COLO829 (cell line): ENCODE measurements at regions not wholly inside any gene's neighbourhood (a gene's known extent, or its start where the extent isn't known, plus 50 kb on each side); places are given as distances from the start of the nearest gene placed in this dataset.

Experiments
- DNase-seq: peaks from one replicate; pipeline ENCODE4 v3.0.0; 2012; ENCODE audit warnings: low spot score

- no peak for DNase-seq
These were observed 299.5 kb downstream of the BUD13 start for GRCh38 chr11:116473206-116473769.

- DNase-seq = no peak
These were observed 300.1 kb downstream of the BUD13 start for GRCh38 chr11:116472651-116473050.

GRCh38 chr11:116471608-116472256, 301.1 kb downstream of the BUD13 start:
- no peak for DNase-seq

- no peak for DNase-seq
These were observed 304.1 kb downstream of the BUD13 start for GRCh38 chr11:116468699-116469098.

- DNase-seq = no peak
These were observed 305.0 kb downstream of the BUD13 start for GRCh38 chr11:116467823-116468222.

- DNase-seq = no peak
These were observed 306.0 kb downstream of the BUD13 start for GRCh38 chr11:116466801-116467200.

GRCh38 chr11:116466191-116466590, 306.6 kb downstream of the BUD13 start:
- no peak for DNase-seq

- no peak for DNase-seq
These were observed 307.7 kb downstream of the BUD13 start for GRCh38 chr11:116465056-116465455.

- DNase-seq = no peak
These were observed 311.0 kb downstream of the BUD13 start for GRCh38 chr11:116461789-116462188.

GRCh38 chr11:116460156-116460920, 312.4 kb downstream of the BUD13 start:
- DNase-seq = no peak

- no peak for DNase-seq
These were observed 313.4 kb downstream of the BUD13 start for GRCh38 chr11:116459185-116460045.

GRCh38 chr11:116458546-116458945, 314.2 kb downstream of the BUD13 start:
- no peak for DNase-seq

- no peak for DNase-seq
These were observed 315.3 kb downstream of the BUD13 start for GRCh38 chr11:116457336-116458007.

GRCh38 chr11:116454951-116455350, 317.8 kb downstream of the BUD13 start:
- DNase-seq = no peak

- DNase-seq = peak; percentile 46
These were observed 318.7 kb downstream of the BUD13 start for GRCh38 chr11:116454020-116454645.

GRCh38 chr11:116452461-116452860, 320.3 kb downstream of the BUD13 start:
- no peak for DNase-seq

- DNase-seq = no peak
These were observed 323.3 kb downstream of the BUD13 start for GRCh38 chr11:116449522-116449921.

- DNase-seq = no peak
These were observed 326.5 kb downstream of the BUD13 start for GRCh38 chr11:116446048-116446941.

- DNase-seq = no peak
These were observed 327.4 kb downstream of the BUD13 start for GRCh38 chr11:116445108-116446047.
